WTC11 (cell line): ENCODE measurements at regions not wholly inside any gene's neighbourhood (a gene's known extent, or its start where the extent isn't known, plus 50 kb on each side); places are given as distances from the start of the nearest gene placed in this dataset.

Source experiments
- ATAC-seq: fragments of 200-7000 bp; cut with Tn5 transposase; 2 replicates; pipeline ENCODE4 v1.10.0; 2021; ENCODE audit warnings: mild to moderate bottlenecking, moderate library complexity
- CTCF ChIA-PET: fragments of 300-600 bp; sonication (Branson Sonifier 250); formaldehyde crosslinking; loops from one replicate; lab custom pipeline; 2021; ENCODE audit warnings: antibody characterized with exemption; lab: Charles Lee
- POLR2A ChIA-PET: fragments of 350-600 bp; sonication (Branson Sonifier 250); formaldehyde crosslinking; loops from one replicate; lab custom pipeline; 2021; ENCODE audit warnings: antibody characterized with exemption; lab: Charles Lee
- DNase-seq: peaks from one replicate; pipeline ENCODE4 v3.0.0; 2021; ENCODE audit warnings: low spot score
- H3K27ac Mint-ChIP-seq: 2 replicates; pipeline ENCODE4 v1.8.0; 2021; ENCODE audit warnings: mixed read lengths
- H3K27me3 Mint-ChIP-seq: 2 replicates; pipeline ENCODE4 v1.8.0; 2021; ENCODE audit warnings: low read depth, mild to moderate bottlenecking, moderate library complexity, mixed read lengths
- H3K36me3 Mint-ChIP-seq: 2 replicates; pipeline ENCODE4 v1.8.0; 2021; ENCODE audit warnings: mixed read lengths
- H3K4me1 Mint-ChIP-seq: 2 replicates; pipeline ENCODE4 v1.8.0; 2022; ENCODE audit warnings: mixed read lengths
- H3K4me3 Mint-ChIP-seq: 2 replicates; pipeline ENCODE4 v1.8.0; 2021; ENCODE audit warnings: mild to moderate bottlenecking, moderate library complexity, mixed read lengths
- H3K9me3 Mint-ChIP-seq: 2 replicates; pipeline ENCODE4 v1.8.0; 2021; ENCODE audit warnings: mixed read lengths
- AR ChIP-seq: fragments of 250-450 bp; sonication (Bioruptor Pico); IDR thresholded peaks from 2 replicates; pipeline ENCODE4 v1.9.0; 2021; ENCODE audit warnings: mild to moderate bottlenecking
- CBFB ChIP-seq: sonication (generic); formaldehyde crosslinking; IDR thresholded peaks from 2 replicates; pipeline ENCODE4 v1.8.1; 2022; ENCODE audit warnings: mild to moderate bottlenecking, low read depth, missing genetic modification reagents
- CDX4 ChIP-seq: fragments of 250-450 bp; sonication (Bioruptor Pico); IDR thresholded peaks from 2 replicates; pipeline ENCODE4 v1.9.0; 2021; ENCODE audit warnings: moderate library complexity, mild to moderate bottlenecking, inconsistent platforms, borderline replicate concordance
- CTCF ChIP-seq: fragments of 200-600 bp; IDR thresholded peaks from 2 replicates; pipeline ENCODE4 v1.8.0; 2022; ENCODE audit warnings: antibody characterized with exemption
- E2F1 ChIP-seq: sonication (generic); formaldehyde crosslinking; IDR thresholded peaks from 2 replicates; pipeline ENCODE4 v1.8.0; 2022; ENCODE audit warnings: mild to moderate bottlenecking, missing genetic modification reagents
- ESRRA ChIP-seq: sonication (generic); formaldehyde crosslinking; IDR thresholded peaks from 2 replicates; pipeline ENCODE4 v1.8.1; 2022; ENCODE audit warnings: mild to moderate bottlenecking, missing genetic modification reagents, borderline replicate concordance
- GRHL2 ChIP-seq: fragments of 250-450 bp; sonication (Bioruptor Pico); IDR thresholded peaks from 2 replicates; pipeline ENCODE4 v1.8.0; 2022; ENCODE audit warnings: mild to moderate bottlenecking, moderate library complexity; ENCODE audit not compliant: insufficient replicate concordance, severe bottlenecking
- HMGA2 ChIP-seq: fragments of 250-450 bp; sonication (Bioruptor Pico); IDR thresholded peaks from 2 replicates; pipeline ENCODE4 v1.4.0; 2021; ENCODE audit warnings: mild to moderate bottlenecking, moderate library complexity
- MAX ChIP-seq: sonication (generic); formaldehyde crosslinking; IDR thresholded peaks from 2 replicates; pipeline ENCODE4 v1.8.0; 2022; ENCODE audit warnings: mild to moderate bottlenecking, missing genetic modification reagents
- NFE2L1 ChIP-seq: sonication (generic); formaldehyde crosslinking; IDR thresholded peaks from 2 replicates; pipeline ENCODE4 v1.8.1; 2023; ENCODE audit warnings: missing genetic modification reagents
- NR1H2 ChIP-seq: sonication (generic); formaldehyde crosslinking; IDR thresholded peaks from 2 replicates; pipeline ENCODE4 v1.9.0; 2021; ENCODE audit warnings: mild to moderate bottlenecking, moderate library complexity, missing genetic modification reagents
- PRRX2 ChIP-seq: fragments of 250-450 bp; sonication (Bioruptor Pico); IDR thresholded peaks from 2 replicates; pipeline ENCODE4 v1.8.0; 2021; ENCODE audit warnings: mild to moderate bottlenecking
- SMAD3 ChIP-seq: sonication (generic); formaldehyde crosslinking; IDR thresholded peaks from 2 replicates; pipeline ENCODE4 v1.8.0; 2022; ENCODE audit warnings: missing genetic modification reagents, mild to moderate bottlenecking, borderline replicate concordance
- ZBTB21 ChIP-seq: sonication (generic); formaldehyde crosslinking; IDR thresholded peaks from 2 replicates; pipeline ENCODE4 v1.8.1; 2023; ENCODE audit warnings: mild to moderate bottlenecking, missing genetic modification reagents, borderline replicate concordance
- ZNF121 ChIP-seq: sonication (generic); formaldehyde crosslinking; IDR thresholded peaks from 2 replicates; pipeline ENCODE4 v1.8.0; 2023; ENCODE audit warnings: missing genetic modification reagents
- ZNF281 ChIP-seq: sonication (generic); formaldehyde crosslinking; IDR thresholded peaks from 2 replicates; pipeline ENCODE4 v1.8.0; 2023; ENCODE audit warnings: mild to moderate bottlenecking, missing genetic modification reagents
- ZNF396 ChIP-seq: fragments of 250-450 bp; sonication (Bioruptor Pico); IDR thresholded peaks from 2 replicates; pipeline ENCODE4 v1.8.0; 2021; ENCODE audit warnings: mild to moderate bottlenecking, moderate library complexity, borderline replicate concordance
- ZNF423 ChIP-seq: fragments of 250-450 bp; sonication (Bioruptor Pico); IDR thresholded peaks from 2 replicates; pipeline ENCODE4 v2.1.2; 2022; ENCODE audit warnings: mild to moderate bottlenecking, moderate library complexity

GRCh38 chr10:125392609-125393008 lies 232.2 kb upstream of the CTBP2 start:
- DNase-seq: no peak
- no peak overlapping the region for H3K4me3 Mint-ChIP-seq
- ChIA-PET POLR2A (no interaction called here), CTCF (interaction anchor here (1.4 kb wide), 1 partner anchor 22 kb away, joined by 3 read pairs; no protein-coding TSS in a partner anchor)
- TF ChIP-seq ZNF423 (CRISPR knock-in tag) (no peak), CDX4 (CRISPR knock-in tag) (no peak), GRHL2 (CRISPR knock-in tag) (no peak), E2F1 (CRISPR knock-in tag) (no peak), SMAD3 (CRISPR knock-in tag) (no peak), AR (CRISPR knock-in tag) (no peak), PRRX2 (CRISPR knock-in tag) (no peak), CTCF (no peak), ZNF281 (CRISPR knock-in tag) (no peak), CBFB (CRISPR knock-in tag) (no peak), ZBTB21 (no peak), ZNF396 (CRISPR knock-in tag) (no peak), MAX (CRISPR knock-in tag) (no peak), NR1H2 (CRISPR knock-in tag) (no peak), HMGA2 (CRISPR knock-in tag) (no peak), ZNF121 (CRISPR knock-in tag) (no peak), ESRRA (CRISPR knock-in tag) (no peak), NFE2L1 (no peak)
- TF ChIP-seq, all 79 proteins: peak for 0
- ATAC-seq: no peak
- Mint-ChIP-seq H3K4me1 (no peaks in the 10 kb centered on the region), H3K9me3 (peaks cover 31% of the 10 kb centered on the region), H3K27ac (no peak overlapping the region), H3K27me3 (no peaks in the 10 kb centered on the region), H3K36me3 (peaks cover 13% of the 10 kb centered on the region)
